ENCODE measurements at regions not wholly inside any gene's neighbourhood (a gene's known extent, or its start where the extent isn't known, plus 50 kb on each side); places are given as distances from the start of the nearest gene placed in this dataset.
"Not testable (repeated sequence)": the region's sequence is repeated elsewhere in the genome, so short reads cannot be mapped to it uniquely, and the experiment has no call there.

- no peak for DNase-seq (ENCODE audit: low spot score)
Observed at GRCh38 chr7:17396692-17397091, 98.2 kb downstream of the AHR start.

- no peak for DNase-seq (ENCODE audit: low spot score)
Observed at GRCh38 chr7:17401791-17402627, 103.6 kb downstream of the AHR start.

- no peak for DNase-seq (ENCODE audit: low spot score)
Observed at GRCh38 chr7:17402628-17403278, 104.3 kb downstream of the AHR start.

DNA sequence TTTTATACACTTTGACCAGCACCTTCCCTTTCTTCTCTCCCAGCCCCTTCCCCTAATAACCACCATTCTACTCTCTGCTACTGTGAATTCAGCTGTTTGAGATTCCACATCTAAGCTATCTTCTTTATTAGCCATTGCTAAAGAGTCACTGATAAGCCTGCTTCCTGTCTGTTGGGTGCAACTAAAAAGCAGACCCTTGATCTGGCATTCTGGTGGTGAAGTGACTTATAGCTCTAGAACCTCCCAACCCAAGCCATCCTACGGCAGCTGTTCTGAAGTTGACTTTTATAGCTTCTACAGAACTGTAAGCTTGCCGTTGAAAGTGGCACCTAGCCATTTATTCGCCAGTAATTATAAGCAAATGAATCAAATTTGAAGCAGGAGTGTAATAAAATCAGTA is 105.6 kb downstream of the AHR start:
- no peak for DNase-seq (ENCODE audit: low spot score)

- no peak for DNase-seq (ENCODE audit: low spot score)
Observed at GRCh38 chr7:17405786-17406185, 107.3 kb downstream of the AHR start.

GRCh38 chr7:17406738-17407137 is 108.3 kb downstream of the AHR start:
- DNase-seq (ENCODE audit: low spot score) = no peak

GRCh38 chr7:17407229-17407628 is 108.8 kb downstream of the AHR start:
- DNase-seq (ENCODE audit: low spot score) = no peak

GRCh38 chr7:17408245-17408903 is 109.9 kb downstream of the AHR start:
- no peak for DNase-seq (ENCODE audit: low spot score)

- no peak for DNase-seq (ENCODE audit: low spot score)
Observed at GRCh38 chr7:17408904-17409290, 110.4 kb downstream of the AHR start.

DNA sequence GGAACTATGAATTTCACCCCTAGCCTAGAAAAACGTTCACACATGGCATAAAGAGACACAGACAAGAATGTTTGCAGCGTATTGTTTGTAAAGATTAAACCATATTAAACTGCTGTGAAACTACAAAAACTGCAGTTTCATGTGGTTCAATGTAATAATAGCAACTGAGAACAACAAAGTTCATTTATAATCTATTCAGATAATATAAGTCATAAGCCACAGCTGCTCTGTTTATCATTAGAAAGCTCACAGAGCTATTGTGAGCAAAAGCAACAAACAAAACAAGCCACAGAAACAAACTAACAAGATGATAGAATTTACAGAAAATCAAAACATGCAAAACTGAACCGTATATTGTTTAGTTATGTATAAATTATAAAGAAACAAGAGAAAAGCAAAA is 113.5 kb downstream of the AHR start:
- no peak for DNase-seq (ENCODE audit: low spot score)

DNA sequence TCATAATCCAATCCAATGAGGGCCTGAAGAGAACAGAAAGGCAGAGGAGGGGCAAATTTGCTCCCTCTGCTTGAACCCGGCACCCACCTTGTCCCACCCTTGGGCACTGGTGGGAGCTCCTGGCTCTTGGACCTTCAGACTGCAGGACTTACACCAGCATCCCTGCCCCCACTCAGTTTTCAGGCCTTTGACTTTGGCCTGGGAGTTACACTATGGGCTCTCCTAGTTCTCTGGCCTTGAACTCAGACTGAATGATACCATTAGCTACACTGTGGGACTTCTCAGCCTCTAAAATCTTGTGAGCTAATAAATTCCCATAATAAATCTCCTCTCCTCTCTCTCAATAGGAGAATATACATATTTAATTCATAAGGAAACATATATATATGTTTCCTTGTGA is 114.4 kb downstream of the AHR start:
- DNase-seq (ENCODE audit: low spot score) = no peak

DNA sequence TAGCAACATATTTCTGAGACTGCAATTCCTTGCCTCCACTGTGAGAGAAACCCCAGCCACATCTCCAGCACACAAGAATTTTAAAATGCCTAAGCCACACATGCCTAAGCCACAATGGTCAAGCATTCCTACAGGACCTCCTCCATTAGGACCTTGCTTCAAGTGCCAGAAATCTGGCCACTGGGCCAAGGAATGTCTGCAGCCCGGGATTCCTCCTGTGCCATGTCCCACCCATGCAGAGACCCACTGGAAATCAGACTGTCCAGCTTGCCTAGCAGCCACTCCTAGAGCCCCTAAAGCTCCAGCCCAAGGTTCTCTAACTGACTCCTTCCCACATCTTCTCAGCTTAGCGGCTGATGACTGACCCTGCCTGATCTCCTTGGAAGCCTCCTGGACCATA is 117.5 kb downstream of the AHR start:
- no peak for DNase-seq (ENCODE audit: low spot score)

DNA sequence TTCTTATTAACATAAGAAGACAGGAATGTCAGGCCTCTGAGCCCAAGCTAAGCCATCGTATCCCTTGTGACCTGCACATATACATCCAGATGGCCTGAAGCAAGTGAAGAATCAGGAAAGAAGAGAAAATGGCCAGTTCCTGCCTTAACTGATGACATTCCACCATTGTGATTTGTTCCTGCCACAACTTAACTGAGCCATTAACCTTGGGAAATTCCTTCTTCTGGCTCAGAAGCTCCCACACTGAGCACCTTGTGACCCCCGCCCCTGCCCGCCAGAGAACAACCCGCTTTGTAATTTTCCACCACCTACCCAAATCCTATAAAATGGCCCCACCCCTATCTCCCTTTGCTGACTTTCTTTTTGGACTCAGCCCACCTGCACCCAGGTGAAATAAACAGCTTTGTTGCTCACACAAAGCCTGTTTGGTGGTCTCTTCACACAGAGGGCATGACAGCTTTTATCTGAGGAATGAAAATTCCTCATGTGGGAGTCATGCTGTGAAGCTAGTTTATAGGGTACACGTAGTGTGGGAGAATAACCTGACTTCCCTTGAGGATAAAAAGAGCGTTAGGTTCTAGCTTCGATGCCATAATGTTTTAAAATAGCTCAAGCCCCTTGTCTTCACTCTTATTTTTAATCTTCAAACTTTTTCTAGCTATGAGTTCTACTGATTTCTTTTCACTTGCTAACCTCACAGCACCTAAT is 122.0 kb downstream of the AHR start:
- not testable (repeated sequence) for DNase-seq (ENCODE audit: low spot score)

DNA sequence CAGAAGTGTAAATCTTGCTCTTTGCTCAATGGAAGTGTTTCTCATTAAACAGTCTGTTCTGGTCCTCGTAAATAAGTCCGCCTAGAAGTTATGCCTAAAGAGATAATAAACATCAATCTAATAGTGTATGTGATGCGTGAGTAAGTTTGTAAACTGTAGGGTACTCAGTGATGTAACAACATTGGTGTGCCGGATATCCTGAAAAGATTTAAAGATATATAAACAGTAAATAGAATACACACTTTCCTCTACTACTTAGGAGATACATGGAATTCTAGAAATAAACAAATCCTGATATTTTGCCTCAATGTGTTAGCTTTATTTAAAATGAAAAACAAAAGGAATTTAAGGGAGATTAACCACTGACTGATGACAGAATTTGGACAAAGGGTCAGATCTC is 123.5 kb downstream of the AHR start:
- no peak for DNase-seq (ENCODE audit: low spot score)

DNA sequence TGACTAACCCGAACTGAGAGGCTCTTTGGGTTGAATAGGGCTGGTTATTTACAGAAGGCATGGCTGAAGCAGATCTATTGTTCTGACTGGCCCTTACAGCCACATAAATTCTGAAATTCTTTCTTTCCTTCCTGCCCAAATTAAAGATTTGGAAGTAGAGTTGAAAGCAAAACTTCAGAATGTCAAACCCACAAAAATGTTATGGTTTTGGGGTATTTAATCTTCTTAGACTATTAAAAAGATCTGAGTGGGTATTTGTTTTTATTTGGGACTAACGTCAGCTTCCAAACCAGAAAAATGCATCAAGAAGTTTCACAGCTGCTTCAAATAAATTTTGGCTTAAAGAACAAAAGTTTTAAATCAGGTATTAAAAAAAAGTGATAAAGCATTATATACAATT is 124.5 kb downstream of the AHR start:
- DNase-seq (ENCODE audit: low spot score) = no peak

DNA sequence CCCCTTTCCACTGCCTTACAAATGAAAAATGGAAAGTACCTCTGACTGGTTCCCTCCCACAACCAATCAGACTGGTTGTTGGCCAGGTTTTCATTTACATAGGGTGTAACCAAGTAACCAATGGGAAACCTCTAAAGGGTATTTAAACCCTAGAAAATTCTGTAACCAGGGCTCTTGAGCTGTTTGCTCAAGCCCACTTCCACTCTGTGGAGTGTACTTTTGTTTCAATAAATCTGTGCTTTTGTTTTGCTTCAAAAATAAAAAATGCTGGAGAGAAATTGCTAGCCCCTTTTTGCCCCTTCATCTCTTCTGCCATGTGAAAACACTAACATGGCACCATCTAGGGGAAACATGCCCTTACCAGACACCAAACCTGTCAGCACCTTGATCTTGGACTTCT is 129.5 kb downstream of the AHR start:
- DNase-seq (ENCODE audit: low spot score) = no peak

GRCh38 chr7:17429579-17429978 is 131.1 kb downstream of the AHR start:
- DNase-seq (ENCODE audit: low spot score) = no peak

DNA sequence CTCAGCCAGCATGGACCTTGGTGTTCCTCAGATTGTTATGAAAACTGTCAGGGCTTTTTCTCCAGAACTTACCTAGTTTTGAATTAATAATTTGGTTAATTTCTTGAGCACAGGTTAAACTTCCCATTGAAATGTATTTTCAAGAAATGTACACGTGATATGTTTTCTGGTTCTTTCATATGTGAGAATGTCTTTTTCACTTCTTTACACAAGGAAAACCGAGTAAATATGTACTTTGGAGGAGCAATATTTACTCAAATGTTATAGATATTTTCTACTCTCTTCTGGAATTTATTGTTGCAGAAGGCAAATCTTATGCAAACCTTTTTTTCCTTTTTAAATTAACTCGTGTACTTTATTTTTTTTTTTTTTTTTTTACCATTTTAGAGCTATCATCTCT is 134.3 kb downstream of the AHR start:
- DNase-seq (ENCODE audit: low spot score) = no peak

DNA sequence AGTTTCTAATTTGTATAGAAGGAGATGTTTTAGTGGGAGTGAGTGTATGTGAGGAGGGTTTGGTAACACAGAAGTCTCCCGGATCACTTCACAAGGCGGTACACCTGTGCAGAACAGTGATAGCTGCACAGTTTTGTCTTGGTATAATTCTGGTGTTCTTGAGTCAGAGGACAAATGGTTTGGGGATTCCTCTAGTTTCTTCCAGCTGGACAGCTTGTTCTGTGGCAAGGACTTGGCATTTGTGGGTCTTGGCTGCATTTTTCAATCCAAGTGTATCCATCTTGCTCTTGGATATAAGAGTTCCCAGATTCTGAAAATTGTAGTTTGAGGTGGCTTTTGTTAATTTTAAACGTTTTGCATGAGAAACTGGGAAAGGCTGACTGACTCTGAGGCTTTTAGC is 135.7 kb downstream of the AHR start:
- DNase-seq (ENCODE audit: low spot score) = no peak

- no peak for DNase-seq (ENCODE audit: low spot score)
Observed at GRCh38 chr7:17434841-17435692, 136.6 kb downstream of the AHR start.

DNA sequence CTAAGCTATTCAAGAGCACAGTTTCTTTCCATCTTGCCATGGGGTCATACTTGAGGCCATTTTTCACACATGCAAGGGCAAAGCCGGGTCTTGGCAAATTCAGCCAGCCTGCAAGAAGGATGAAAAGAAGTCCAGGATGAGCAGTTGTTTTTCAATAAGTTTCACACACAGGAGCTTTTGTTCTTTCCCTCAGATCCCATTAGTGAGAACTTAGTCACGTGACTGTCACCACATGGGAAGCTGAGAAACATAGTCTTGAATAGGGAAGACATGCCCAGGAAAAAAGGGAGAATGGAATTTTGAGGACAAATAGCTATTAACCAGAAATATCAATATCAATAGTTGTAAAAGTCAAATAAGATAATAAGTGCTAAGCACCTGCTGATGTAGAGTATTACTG is 137.7 kb downstream of the AHR start:
- DNase-seq (ENCODE audit: low spot score) = no peak
